ENCODE measurements at regions not wholly inside any gene's neighbourhood (a gene's known extent, or its start where the extent isn't known, plus 50 kb on each side); places are given as distances from the start of the nearest gene placed in this dataset.
"Not testable (repeated sequence)": the region's sequence is repeated elsewhere in the genome, so short reads cannot be mapped to it uniquely, and the experiment has no call there.

DNA sequence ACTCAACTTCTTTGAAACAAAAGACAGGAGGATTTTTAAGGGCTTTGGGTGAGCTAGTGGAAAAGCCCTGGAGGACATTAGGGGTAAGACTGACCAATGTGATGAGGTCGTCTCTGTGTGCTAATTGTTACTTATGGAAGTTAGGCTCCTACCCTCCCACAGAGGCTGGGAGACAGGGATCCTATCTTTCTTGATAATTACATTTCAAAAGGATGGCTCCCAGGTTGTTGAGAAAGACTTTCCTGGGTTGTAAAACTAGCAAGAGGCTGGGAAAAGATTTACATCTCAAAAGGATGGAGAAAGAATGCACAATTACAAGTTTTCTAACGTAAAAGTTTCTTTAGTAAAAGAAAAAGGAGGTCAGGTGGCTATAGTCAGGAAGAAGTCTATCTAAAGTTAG, 605.8 kb upstream of the GOT2 start:
- no peak for TF ChIP-seq CTCF (IDR thresholded peaks at IDR 0.05)
- TF ChIP-seq EP300 (IDR thresholded peaks at IDR 0.05) = no peak
- no peak for TF ChIP-seq POLR2AphosphoS5 (IDR thresholded peaks at IDR 0.05)
- no peak for TF ChIP-seq POLR2A (IDR thresholded peaks at IDR 0.05)
- H3K4me1 ChIP-seq = no peaks in the 10 kb centered on the region
- H3K36me3 ChIP-seq = no peaks in the 10 kb centered on the region
- 39 to 52% (median 45%) methylated on average over 2 of the region's 2 CpGs for WGBS, 5 donors
- no peak for DNase-seq
- no peak overlapping the region for H3K27ac ChIP-seq
- H3K9me3 ChIP-seq = no peaks in the 10 kb centered on the region
- no peak overlapping the region for H3K4me3 ChIP-seq
- H3K27me3 ChIP-seq = no peaks in the 10 kb centered on the region
- intact Hi-C loops (cut with DNase I; ENCODE audit: low total_unique reads) = no loop called here

DNA sequence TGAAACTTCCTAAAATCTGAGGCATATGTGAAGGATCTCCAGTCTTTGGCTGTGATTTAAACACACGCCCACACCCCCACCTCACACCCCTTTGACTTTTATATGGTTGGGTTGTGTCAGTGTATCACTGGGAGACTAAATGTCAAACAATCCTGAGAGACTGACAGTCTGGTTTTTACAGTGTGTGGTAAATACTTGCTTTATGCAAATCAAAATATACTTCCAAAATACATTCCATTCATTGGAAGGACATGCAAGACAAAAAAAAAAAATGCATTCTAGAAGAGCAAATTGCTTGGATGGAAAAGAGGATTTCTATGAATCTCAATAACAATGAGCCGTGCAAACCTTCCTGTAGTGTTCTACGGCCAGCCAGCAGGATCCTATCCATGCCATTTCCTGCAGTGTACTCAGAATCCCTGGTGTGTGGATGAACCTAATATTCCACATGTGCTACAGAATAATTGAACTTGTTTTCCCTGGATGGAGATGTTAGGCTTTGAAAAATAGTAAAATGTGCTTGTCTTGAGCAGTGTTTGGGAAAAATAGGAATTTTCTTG, 602.1 kb upstream of the GOT2 start:
- H3K36me3 ChIP-seq = no peaks in the 10 kb centered on the region
- DNase-seq = no peak
- WGBS, 5 donors = 59 to 82% (median 74%) methylated on average over 3 of the region's 3 CpGs
- no peak overlapping the region for H3K4me3 ChIP-seq
- no peaks in the 10 kb centered on the region for H3K4me1 ChIP-seq
- TF ChIP-seq CTCF (IDR thresholded peaks at IDR 0.05) (no peak), POLR2AphosphoS5 (IDR thresholded peaks at IDR 0.05) (no peak), POLR2A (IDR thresholded peaks at IDR 0.05) (no peak), EP300 (IDR thresholded peaks at IDR 0.05) (no peak)
- no peak overlapping the region for H3K27ac ChIP-seq
- no peaks in the 10 kb centered on the region for H3K9me3 ChIP-seq
- intact Hi-C loops (cut with DNase I; ENCODE audit: low total_unique reads) = no loop called here
- H3K27me3 ChIP-seq = no peaks in the 10 kb centered on the region

DNA sequence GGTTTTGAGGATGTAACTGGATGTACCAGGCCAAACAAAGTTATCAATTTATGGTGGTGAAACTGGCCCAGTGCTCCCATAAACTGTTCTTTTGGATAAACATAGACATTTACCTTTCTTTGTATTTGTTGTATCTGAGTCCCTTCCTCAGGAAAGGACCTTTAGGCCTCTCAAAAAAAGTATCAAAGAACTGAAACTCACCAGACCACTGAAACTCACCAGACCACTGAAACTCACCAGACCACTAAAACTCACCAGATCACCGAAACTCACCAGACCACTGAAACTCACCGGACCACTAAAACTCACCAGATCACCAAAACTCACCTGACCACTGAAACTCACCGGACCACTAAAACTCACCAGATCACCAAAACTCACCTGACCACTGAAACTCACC, 597.6 kb upstream of the GOT2 start:
- intact Hi-C loops (cut with DNase I; ENCODE audit: low total_unique reads); H3K9me3 ChIP-seq; H3K27ac ChIP-seq; H3K4me1 ChIP-seq; DNase-seq; H3K4me3 ChIP-seq; H3K27me3 ChIP-seq; H3K36me3 ChIP-seq: not testable (repeated sequence)
- WGBS, 5 donors = 80 to 92% (median 91%) methylated on average over 3 of the region's 3 CpGs

GRCh38 chr16:59330019-59330670, 596.0 kb upstream of the GOT2 start:
- WGBS, 5 donors = 65 to 89% (median 75%) methylated on average over 2 of the region's 2 CpGs
- intact Hi-C loops (cut with DNase I; ENCODE audit: low total_unique reads) = no loop called here

More at GRCh38 chr16:59330019-59330670, 596.0 kb upstream of the GOT2 start:
- Histone ChIP-seq H3K27me3 (no peaks in the 10 kb centered on the region), H3K4me1 (no peaks in the 10 kb centered on the region), H3K27ac (no peak overlapping the region), H3K4me3 (no peak overlapping the region), H3K36me3 (no peaks in the 10 kb centered on the region), H3K9me3 (no peaks in the 10 kb centered on the region)
- no peak for DNase-seq
- TF ChIP-seq POLR2A (IDR thresholded peaks at IDR 0.05) = no peak
- TF ChIP-seq CTCF (IDR thresholded peaks at IDR 0.05) = no peak
- no peak for TF ChIP-seq POLR2AphosphoS5 (IDR thresholded peaks at IDR 0.05)
- no peak for TF ChIP-seq EP300 (IDR thresholded peaks at IDR 0.05)

Measured in stomach (tissue), 8 donors.